Activated CD4-positive, alpha-beta T cell treated with anti-CD3 and anti-CD28 coated beads, Interleukin-10, Interleukin-2, amounts not matched to agents 100 ng/mL and 50 ng/mL, durations not matched to agents 16 hours and 8 hours (primary cell): ENCODE measurements at regions not wholly inside any gene's neighbourhood (a gene's known extent, or its start where the extent isn't known, plus 50 kb on each side); places are given as distances from the start of the nearest gene placed in this dataset.

Source experiments
- DNase-seq: peaks from one replicate; pipeline ENCODE4 v3.0.0-alpha.2; 2020

GRCh38 chr20:58162986-58163385, 65.5 kb downstream of the ANKRD60 start:
- DNase-seq: no peak

GRCh38 chr20:58161192-58161591, 67.3 kb downstream of the ANKRD60 start:
- DNase-seq: no peak

GRCh38 chr20:58160451-58161061, 67.9 kb downstream of the ANKRD60 start:
- no peak for DNase-seq

- DNase-seq: no peak
Measured at GRCh38 chr20:58155148-58155925, 73.1 kb downstream of the ANKRD60 start.

DNA sequence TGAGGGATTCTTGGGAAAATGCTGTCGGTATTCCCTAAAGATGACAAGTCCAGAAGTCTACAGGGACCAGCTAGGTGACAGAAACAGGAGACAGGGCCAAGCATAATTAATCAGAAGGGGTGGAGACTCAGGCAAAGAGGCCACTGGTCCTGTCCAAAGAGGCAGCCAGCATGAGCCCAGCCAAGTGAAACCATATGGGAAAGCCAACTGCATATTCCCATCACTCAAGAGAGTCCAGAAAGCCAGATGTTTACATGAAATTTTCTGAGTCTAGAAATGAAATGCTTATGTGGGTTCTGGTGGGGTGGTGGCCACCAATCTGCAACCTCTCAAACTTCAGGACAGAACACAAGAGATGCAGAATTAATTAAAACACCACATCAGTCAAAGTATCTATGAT, 74.3 kb downstream of the ANKRD60 start:
- DNase-seq: no peak

GRCh38 chr20:58153121-58153520, 75.3 kb downstream of the ANKRD60 start:
- no peak for DNase-seq

DNA sequence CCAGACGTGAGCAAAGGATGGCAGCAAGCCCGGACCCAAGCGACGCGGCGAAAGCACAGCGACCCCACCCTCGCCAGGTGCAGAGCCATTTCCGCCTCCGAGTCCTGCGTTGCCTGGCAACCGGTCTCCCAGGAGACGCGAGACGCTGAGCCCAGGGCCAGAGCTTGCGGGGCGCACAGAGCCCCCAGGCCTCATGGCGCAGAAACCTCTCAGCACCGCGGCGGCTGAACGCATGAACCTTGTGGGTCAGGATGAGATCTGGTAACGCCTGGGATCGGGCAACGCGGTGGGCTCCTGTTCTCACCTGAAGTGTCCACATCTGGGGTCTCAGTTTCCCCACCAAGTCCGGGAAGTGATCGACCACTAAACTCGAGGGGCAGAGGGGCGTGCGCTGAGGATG, 77.7 kb downstream of the ANKRD60 start:
- DNase-seq: no peak

DNA sequence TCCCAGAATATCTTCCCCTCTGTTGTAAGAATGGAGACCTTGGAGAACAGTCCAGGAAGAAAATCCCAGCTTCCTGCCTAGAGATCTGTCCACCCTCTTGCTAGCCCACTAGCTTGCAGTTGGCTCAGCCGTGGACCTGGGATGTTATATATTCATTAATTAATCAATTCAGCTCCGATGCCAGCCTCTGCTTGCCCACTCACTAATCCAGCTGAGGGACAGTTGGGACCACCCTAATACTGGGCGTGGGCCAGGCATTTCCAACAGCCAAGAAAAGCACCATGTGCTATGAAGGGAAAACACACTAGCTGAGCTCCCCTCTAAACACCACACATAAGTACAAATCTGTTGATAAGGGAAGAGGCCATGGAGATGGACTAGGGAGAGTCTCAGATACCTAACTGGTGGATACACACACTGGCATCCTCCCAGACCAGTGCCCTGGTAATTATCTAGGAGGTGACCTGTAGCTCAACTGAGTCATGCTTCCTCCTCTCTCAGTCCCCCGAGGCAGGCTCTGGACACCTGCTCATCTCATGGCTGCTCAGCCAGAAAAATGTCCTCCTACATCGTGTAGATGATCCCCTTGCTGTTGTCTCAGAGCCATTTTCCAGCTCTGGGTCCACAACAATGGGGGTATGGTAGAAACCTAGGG, 78.9 kb downstream of the ANKRD60 start:
- no peak for DNase-seq

DNA sequence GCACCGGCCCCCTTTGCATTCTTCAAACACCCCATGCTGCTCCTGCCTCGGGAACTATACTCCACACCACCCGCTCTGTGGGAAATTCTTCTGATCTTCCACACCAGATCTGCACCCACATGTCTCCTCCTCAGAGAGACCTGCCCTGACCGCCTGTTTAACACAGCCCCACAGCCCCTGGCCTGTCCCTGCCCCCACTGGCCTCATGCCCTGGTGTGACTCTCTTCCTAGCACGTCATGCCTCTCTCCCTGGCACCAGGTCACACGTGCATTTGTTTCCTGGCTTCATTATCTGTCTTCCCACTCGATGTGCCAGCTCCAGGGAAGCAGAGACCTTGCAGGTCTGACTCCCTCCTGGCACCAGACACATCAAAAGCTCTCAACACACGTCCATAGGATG, 79.6 kb downstream of the ANKRD60 start:
- DNase-seq: no peak

GRCh38 chr20:58147628-58148370, 80.7 kb downstream of the ANKRD60 start:
- DNase-seq: no peak

DNA sequence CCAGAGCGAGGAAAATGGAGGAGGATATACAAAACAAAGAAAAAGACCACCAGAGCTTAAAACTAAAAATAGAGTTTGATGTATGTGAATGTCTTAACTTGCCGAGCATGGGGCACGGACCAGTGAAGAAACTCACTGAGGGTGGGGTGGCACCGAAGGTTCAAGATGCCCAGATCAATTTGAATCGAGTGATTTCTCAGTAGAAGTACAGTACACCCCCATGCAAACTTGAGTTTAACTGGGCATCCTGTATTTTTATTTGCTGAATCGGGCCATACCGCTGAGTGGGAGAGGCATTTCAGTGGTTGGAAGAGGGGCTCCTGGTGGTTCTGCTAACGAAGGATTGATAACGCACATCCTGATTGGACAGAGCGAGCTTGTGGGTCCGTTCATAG, 81.7 kb downstream of the ANKRD60 start:
- no peak for DNase-seq

DNA sequence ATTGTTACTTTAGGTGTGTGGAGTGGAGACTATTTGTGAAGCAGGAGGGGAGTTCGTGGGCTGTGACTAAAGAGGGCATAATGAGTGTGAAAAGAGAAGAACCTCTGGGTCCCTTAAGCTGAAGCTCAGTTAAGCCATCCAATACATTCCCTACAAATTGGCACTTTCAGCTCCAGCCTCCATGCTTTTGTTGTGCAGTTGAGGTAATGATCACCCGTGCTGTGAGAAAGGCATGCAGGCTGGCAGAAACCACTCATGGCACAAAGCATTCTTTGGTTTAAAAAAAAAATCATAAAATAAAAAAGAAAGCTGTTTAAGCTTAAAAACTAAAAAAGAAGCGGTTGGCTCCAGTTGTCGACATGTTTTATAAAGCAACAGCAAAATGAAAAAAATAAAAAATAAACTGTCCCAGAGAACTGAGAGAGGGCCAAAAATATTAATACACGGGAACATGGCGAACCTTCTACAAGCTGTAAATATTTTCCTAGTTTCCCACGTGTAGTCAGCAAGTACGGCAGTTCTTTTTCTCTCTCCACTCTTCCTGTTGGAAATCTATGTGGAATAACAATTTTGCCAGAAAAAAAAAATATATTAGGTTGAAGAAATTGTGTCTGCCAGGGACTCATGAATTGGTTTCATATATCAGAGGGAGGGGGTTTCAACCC, 82.2 kb downstream of the ANKRD60 start:
- no peak for DNase-seq

DNA sequence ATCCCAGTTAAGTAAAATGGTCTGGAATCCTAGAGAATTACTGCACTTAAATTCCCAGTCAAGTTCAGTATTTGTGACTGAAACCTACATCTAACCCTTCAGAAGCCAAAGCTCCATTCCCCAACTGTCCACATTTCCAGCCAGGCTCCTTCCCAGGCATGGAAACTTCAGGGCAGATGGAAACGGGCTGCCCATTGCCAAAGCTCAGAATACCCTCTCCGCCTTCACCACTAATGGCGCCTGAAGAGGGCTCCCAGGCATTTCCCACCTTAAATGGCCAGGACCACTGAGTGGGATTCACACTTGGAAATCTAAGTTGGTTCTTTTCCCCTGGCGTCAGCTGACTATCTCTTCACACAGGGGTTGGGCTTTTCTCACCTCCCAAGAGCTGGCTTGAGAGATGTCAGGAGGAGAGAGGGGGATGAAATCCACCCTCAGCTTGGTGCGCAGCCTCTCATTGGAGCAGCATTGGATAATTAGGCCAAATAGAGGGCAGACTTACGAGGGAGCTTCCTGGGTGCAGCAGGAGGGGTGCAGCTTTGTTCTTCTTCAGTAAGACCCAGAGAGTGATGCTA, 82.9 kb downstream of the ANKRD60 start:
- DNase-seq: no peak

GRCh38 chr20:58144096-58144495, 84.4 kb downstream of the ANKRD60 start:
- no peak for DNase-seq

GRCh38 chr20:58143531-58143930, 84.9 kb downstream of the ANKRD60 start:
- DNase-seq: no peak

DNA sequence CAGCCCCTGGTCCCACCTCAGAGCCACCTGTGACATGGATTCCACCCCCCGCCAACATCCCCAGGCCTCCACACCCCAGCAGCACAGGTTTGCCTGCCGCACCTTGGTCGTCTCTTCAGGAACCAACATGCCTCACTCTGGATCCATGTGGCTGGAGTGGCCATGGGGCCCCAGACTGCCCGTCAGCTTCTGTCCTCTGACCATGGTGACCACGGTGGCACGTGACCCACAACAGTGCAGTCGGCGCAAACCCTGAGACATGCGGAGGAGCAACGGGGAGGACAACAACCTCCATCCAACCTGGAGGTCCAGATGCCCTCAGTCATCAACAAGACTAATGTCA, 85.6 kb downstream of the ANKRD60 start:
- no peak for DNase-seq

DNA sequence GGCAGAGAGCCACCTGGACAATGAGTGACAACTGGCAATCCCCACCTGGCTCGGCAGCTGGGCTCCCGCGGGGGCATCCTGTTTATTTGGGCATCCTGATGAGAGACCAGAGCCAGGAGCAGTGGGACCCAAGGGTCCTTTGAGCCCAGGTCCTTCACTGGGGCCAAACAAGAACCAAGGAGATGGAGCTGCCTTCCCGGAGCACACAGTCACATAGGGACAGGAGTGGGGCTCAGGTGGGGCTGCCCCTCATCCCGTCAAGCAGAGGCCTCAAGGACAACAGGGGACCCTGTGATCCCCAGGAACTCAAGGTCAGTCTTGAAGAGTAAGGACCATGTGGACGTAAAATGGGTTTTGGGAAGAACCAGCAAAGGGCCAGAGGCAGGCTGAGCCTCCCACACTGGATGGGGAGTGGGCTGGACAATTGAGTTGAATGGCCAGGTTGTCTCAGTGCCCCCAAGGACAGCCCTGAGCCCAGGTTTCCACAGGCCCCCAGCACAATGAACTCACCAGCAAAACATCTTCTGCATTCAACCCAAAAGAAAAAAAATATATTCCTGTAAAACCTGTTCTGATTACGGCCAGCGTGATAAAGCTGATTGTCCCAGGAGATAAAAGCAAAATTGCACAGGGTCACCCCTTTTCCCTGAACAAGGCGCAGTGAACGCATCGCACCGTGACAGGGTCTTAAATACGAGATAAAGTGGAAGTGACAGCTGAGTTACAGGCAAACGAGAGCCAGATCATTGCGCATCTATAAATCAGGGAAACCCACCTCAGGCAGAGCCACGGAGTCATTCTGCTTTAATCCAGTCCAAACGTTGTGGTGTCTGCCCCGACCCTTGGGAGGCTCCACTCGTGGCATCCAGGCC, 86.2 kb downstream of the ANKRD60 start:
- DNase-seq: no peak

DNA sequence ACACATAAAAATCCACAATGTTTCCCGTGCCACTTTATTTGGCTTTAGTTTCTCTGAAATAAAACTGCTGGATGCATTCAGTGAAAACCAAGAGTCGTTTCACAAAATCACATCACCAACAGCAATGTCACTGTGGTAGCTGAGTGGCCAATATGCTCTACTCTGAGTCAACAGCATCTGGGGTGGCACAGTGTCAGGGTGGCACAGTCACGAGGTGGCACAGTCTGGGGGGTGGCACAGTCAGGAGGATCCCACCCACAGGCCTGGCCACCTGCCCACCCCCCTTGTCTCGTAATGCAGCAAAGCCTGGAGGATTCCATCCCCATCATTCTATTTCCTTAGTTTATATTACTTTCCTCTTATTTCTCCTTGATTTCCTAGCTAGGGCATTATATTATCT, 87.0 kb downstream of the ANKRD60 start:
- DNase-seq: no peak

DNA sequence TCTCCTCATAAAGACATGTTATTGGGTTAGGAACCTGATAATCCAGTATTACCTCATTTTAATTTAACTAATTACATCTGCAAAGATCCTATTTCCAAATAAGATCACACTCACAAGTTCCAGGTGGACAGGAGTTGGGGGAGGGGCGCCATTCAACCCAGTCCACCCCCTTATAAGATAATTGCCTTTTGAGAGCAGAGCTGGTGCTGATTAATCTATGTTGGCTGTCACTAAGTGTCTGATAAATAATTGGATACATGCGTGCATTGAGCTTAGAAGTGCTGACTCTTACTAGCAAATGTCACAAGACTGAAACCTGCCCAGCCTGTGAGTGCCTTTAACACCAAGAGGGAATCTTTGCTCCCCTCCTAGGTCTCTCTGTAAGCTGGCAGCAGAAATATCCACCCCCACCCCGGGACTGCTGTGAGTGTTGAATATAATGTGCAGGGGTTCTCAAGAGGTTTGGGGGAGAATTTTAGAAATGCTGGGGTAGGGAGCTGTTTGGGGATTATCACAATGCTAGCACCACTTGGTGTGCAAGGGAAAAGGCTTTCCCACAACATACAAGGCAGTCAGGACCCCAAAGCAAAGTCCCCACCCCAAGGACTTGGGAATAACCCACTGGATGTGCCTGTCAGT, 87.5 kb downstream of the ANKRD60 start:
- no peak for DNase-seq

GRCh38 chr20:58139849-58140786, 88.3 kb downstream of the ANKRD60 start:
- no peak for DNase-seq
